D341Med (cell line): ENCODE measurements at regions not wholly inside any gene's neighbourhood (a gene's known extent, or its start where the extent isn't known, plus 50 kb on each side); places are given as distances from the start of the nearest gene placed in this dataset.
A peak's percentile ranks its signal among the peaks of the same experiment; 100 is the strongest.
"Not testable (repeated sequence)": the region's sequence is repeated elsewhere in the genome, so short reads cannot be mapped to it uniquely, and the experiment has no call there.

Experiments
- DNase-seq: peaks from one replicate; pipeline ENCODE4 v3.0.0; 2012; ENCODE audit warnings: low spot score

DNA sequence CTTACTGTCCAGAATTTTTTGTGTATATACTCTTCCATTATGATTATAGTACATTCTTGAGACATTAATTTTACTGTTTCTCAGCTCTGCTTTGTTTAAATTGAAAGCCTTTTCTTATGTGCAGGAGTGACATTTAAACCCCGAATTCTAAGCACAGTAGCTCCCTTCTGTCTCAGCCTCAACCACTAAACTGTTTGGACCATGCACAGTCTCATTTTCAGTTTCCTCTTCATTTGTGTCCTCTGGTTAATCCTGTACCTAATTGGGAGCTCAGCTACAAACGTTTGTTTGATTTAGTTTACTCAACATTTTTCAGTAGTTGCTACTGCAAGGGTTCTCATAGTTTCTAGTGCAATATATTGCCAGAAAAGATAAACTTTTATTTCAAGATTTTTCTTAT lies 206.3 kb downstream of the SLITRK5 start:
- no peak for DNase-seq

DNA sequence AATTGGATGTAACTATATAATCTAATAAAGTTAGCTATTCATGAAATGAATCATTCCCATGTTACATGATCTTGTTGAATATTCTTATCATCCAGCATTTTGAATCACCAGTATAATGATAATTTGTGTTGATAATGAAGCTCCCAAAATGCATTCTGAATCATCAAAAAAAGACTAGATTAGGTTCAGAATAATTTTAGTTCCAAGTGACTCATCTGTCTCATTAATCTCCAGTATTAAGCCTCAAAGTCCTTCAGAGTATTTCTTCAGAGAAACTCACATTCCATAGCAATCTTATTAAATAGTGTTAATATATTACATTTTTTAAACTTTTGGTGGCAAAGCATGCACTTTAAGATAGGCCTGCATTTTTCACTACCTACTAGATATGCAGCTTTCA lies 207.5 kb downstream of the SLITRK5 start:
- no peak for DNase-seq

DNA sequence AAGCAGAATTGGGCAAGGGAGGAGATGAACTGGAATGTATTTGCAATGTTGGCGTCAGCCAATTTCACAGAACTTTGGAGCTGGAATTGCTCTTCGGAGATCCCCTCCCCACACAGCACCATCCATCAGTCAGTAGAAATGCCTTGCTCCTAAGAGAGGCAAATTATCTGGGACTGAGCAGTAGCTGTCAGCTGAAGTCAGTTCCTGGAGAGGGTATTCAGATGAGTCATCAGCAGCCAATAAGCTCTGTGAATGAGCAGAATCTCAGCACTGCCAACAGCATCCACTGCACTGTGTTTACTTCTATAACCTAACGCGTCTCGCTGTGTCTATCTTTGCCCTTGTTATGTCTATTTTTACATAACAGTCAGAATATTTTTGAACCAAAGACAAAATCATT lies 213.7 kb downstream of the SLITRK5 start:
- no peak for DNase-seq

DNA sequence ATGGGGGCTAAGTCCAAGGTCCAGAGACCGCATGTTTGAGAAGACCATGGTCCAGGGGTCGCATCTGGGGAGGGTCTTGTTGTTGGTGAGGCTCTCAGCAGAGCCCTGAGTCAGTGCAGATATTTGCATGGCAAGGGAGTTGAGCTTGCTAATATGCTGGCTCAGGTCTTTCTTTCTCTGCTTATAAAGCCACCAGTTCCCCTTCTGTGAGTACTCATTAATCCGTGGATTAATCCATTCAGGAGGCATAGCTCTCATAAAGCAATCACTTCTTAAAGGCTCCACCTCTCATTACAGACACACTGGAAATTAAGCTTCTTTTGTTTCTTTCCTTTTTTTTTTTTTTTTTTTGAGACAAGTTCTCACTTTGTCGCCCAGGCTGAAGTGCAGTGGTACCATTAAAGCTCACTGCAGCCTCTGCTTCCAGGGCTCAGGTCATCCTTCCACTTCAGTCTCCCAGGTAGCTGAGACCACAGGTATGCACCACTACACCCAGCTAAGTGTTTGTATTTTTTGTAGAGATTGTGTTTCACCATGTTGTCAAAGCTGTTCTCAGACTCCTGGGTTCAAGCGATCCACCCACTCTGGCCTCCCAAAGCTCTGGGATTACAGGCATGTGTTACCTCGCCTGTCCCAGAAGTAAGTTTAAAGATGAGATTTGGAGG lies 216.4 kb downstream of the SLITRK5 start:
- peak; percentile 54 for DNase-seq

DNA sequence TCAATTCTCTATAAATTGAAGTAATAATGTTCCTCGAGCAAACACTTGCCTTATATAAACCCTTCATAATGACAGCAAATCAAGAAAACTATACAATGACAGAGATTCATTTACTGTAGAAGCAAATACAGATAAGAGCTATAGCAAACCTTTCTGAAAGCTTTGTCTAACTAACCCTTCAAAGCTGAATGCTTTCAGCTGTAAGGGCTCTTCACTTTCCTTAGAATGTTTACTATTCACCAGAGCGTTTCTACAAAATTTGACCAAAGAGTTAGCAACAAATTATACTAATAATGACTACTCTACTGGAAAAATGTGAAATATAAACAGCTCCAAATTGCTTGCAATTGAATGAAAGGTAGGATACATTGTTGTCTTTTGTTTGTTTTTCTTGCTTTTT lies 218.1 kb downstream of the SLITRK5 start:
- DNase-seq = no peak

DNA sequence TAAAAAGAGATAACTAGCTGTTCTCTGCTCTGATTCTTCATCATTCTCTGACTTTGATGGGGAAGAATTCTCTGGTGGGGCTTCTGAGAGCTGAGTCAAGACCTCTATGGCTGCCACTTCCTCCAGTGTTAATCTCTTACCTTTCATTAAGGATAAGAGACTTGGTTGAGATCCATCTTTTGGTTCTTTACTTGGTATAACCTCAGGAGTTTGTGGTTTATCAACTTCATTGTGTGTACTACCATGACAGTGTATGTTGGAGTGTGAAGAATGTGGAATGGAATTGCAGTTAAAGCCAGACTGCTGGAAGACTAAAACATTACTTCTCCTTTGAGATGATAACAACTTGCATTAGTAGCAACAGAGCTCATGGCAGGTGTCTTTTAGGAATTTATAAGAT lies 222.0 kb downstream of the SLITRK5 start:
- no peak for DNase-seq

DNA sequence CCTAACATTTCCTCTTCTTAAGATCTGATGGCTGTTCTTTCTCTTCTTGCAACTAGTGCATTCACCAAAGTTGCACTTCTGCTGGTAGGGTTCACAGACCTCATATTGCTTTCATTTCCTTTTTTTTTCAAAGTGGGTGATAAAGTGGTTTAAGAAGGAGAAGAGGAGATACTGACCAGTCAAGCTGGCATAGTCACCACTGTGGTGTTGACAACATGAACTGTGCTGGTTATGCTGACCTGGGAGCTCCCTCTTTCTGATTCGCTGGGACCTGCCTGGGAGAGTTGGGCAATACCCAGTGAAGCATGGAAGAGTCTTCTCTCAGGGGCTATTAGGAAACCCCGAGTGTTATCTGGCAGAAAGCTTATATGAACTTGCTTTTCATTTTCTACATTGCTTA lies 222.9 kb downstream of the SLITRK5 start:
- DNase-seq = no peak

DNA sequence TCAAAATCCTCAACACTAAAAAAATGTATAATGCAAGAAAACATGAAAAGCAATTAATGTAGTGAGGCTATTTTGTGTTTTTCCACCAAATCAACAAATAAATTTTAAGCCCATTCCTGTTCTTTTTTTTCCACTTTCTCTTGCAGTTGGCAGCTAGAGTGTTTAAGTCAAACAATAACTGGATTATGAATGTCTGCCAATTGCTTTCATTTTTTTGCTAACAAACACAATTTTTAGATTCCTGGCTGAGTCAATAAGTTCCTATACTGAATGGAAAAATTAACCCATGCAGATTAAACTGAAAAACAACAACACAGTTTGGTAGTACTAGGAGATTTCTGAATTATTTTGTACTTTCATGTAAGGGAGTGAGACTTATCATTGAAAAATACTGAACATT lies 232.4 kb downstream of the SLITRK5 start:
- DNase-seq = no peak

DNA sequence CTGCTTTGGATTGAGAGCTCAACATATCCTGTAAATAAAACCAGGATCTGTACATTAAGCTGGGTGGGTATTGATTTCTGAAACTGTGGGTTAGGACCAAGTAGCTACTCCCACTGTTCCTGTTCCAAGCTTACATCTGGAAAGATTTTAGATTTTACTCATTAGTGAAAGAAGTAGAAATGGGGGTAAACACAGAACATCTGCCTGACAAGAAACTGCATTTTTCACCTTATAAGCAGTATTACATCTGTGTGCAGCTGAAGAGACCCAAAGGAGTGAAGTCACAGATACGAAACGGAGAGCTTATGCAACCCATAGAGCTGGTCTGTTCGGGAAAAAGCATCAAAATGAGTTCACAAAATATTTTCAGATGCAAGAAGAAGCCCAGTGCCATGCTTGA lies 235.2 kb downstream of the SLITRK5 start:
- no peak for DNase-seq

DNA sequence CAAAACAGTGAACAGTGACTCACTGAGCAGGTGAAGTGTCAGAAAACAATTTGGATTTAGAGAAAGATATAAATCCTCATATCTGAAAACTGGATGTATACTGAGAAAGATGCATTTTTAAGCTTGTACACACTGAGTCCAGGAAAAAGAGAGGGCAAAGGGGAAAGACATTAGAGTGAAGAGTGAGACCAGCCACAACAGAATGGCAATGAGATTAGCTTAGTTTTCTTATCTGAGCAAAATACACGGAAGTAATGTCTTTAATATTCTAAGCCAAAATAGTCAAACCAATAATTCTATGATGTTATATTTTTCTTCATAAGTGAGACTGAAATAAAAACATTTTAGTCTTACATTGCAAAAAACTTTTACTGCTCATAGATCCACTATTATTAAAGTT lies 236.0 kb downstream of the SLITRK5 start:
- no peak for DNase-seq

DNA sequence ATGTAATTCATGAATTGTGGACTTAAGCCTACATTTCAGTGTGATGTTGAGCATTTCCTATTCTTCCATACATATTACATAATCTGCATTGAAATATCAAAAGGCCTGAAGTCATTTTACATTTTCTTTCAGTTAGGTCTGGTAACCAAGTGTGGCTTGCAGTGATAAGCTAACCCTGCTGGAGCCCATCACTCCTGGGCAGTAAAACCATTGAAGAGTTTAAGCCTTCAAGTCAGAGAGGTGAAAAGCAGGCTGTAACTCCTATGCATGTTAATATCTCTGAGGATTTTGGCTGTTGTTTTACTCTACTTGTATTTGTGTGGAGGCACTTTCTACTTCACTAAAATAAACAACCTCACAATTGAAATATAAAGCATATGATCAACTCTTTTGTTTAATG lies 248.8 kb downstream of the SLITRK5 start:
- no peak for DNase-seq

DNA sequence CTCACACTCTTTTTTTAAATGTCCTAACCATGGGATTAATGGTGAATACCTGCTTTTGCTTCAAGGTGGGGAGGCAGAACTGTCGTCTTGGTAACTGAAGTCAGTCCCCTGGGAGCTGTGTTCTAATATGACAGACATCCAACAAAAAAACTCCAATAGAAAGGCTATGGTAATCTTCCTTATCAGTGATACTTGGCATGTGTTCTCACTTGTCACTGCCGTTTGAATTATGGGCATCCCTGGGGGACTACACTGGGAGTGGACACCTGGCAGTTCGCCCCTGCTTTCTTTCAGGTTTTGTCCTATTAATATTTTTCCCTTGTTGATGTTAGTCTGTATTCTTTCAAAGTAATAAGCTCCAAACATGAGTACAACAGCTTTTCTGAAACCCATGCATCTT lies 252.6 kb downstream of the SLITRK5 start:
- no peak for DNase-seq

DNA sequence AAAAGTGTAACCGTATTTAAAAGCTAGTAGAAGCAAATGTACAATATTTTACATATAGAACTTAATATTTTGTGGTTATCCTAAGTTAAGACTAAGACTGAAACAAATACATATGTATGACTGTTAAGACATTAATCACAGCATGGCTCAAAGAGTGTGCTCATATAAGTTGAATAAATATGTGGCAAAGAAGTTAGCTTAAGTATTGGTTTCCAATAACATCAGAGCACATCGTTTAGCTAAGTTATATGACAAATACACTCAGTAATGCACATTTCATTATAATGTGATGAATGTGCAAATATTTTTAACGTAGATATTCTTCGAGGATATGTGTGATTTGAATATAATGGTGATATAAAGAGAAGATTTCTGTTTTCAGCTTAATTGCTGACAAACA lies 253.8 kb downstream of the SLITRK5 start:
- no peak for DNase-seq

DNA sequence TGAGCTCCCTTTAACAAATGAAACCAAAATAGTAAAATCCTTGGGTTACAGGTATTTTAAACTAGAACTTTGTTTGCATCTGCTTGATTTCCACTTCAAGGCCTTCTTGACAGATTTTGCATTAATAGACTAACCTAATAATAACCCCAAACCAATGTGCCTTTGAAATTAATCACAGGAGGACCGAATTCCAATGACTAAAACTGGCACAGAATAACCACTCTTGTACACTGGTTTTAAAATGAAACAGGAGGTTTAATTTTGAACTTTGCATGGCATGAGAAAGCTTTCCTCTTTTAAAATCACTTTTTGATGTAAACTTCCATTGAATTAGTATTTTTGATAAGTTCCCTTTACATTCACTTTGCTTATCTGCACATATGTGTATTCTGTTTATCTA lies 269.6 kb downstream of the SLITRK5 start:
- no peak for DNase-seq

DNA sequence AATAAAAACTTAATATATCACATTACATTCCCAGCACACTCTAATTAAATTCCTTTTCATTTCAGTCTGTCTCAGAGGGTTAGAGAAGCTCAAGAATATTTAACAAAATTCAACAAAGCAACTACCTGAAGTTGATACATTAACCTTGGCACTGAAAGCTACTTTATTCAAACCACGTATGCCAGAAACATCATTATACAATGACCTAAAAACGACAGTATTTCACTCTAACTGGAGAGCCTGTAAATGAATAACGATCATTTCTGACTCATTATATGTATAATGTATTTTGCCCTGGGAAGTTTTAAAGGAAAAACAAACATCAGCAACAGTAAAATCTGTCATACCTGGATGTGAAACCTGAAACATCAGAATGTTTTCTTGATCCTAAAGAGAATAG lies 270.1 kb downstream of the SLITRK5 start:
- DNase-seq = no peak

DNA sequence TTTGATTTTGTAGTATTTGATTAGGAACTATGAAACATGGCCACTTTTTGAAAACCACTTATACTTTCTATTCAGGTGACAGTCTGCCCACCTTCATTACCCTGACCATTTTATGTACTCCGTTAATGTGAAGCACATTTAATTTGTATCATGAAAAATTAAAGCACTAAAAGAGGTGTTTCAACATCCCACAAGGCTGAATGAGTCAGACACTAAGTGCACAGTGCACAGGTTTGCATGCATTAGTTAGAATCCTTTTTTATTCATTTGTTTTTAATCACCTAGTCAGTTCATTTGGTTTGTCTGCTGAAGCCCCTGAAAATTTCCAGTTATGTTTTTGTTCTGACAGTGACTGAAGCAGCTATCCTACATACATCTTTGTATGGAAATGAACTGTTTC lies 271.0 kb downstream of the SLITRK5 start:
- no peak for DNase-seq

DNA sequence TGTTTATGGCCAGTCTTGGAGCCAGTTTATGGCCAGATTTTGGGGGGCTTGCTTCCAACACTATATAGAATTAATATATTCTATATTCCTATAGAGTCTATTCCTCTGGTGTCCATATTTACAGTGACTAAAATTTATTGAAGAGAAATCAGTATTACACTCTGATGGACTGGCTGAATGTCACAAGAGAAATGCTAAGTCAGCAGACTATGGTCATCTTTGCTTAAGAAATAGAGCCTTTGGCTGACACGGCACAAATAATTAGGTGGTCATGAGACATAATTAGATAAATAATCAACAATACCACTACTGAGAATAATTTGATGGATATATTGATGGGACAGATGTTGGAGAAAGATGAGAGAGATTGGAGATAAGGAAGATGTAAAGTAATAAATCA lies 272.9 kb downstream of the SLITRK5 start:
- no peak for DNase-seq

DNA sequence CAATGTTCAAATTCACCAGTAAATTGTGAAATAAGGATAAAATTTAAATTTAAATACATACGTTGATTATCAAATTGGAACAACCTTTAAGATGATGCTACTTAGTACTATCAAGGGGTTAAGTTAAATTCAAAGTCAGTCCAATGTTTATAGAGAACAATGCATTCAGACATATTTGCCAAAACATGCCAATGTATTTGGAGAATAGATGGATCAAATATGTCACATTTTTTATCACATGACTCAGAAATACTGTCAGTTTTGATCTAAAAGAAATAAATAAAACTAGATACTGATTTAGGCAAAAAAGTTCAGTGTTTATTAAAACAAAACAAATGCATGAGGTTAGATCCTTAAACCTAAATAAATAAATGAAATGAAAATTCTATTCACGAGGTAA lies 281.2 kb downstream of the SLITRK5 start:
- DNase-seq = no peak

DNA sequence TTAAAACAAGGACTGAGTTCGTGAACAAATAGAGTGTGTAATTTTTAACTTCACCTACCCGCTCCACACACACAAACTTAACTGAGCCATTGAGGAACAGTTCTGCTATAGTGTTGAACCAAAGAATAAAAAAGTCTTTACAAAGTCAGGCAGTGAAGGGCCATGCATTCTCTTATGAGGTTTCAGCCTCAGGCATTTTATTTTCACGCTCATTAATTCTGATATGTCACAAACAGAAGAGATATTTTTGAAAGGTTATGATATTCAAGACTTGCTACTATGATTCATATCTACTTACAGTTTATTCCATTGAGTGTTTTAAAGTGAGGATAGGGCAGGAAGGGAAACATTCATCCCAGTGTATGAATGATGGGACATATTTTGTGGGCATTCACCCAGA lies 282.2 kb downstream of the SLITRK5 start:
- DNase-seq = no peak

DNA sequence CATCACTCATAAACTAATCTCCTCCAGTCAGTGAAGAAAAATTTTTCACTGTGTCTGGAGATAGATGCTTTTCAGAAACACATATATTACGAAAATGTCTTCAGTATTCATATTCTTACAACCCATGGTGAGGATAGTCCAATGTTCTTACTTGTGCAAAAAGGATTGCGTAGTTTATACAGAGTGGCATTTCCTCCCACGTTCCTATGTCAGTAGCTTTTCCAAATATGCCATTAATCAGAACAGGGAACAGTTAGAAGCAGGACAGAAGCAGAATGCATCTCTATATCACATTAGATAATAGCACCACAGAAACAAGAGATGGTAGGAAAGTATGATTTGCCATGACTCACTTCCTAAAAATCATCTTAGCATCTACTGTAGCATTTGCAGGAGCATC lies 282.9 kb downstream of the SLITRK5 start:
- DNase-seq = no peak

DNA sequence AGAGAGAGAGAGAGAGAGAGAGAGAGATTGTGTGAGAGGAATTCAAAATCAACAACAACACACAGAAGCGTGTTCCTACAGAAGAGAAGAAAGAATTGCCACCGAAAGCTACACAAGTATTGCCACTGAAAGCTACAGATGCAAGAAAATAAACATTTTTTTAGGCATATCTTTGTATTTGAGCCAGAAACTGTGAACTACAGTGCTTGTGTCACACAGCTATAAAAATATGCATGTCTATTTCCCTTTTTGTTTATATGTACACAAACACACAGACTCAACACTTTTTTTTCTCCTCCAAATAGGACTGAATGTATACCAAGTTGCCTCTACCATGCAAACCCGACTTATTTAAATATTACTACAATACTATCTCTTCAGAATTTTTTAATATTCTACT lies 290.4 kb downstream of the SLITRK5 start:
- DNase-seq = no peak

DNA sequence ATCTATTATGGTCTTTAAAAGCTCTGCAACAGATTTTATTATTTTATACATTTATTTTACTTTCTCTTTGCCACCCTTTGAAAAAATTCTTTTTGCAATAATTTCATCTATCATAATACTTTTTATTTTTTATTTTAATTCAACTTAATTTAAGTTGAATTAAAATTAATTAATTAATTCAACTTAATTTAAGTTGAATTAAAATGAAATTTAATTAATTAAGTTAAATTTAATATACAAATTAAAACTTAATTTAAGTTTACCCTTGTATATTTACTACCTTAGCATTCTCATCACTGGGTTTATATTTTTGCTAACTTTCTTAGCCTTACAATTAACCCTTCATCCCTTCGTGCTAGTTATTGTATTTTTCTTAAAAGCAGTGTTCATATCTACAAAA lies 301.4 kb downstream of the SLITRK5 start:
- DNase-seq = no peak

DNA sequence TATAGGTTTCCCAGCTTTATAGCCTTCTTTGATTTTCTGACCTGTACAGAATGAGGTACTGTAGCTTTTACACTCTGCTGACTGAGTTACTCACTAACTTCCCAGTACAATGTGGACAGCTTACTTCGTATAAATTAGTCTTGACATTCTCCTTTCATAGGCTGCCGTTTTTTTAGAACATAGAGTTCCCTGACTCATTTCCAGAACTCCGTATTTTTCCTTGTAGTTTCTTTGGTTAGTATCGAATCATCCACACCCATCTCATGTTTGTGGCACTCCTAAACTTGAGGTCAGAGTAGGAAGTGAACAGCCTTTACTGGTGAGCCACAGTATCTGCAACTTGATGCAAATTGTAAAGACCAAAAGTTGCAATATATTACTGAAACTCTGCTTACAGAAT lies 303.9 kb downstream of the SLITRK5 start:
- DNase-seq = no peak

DNA sequence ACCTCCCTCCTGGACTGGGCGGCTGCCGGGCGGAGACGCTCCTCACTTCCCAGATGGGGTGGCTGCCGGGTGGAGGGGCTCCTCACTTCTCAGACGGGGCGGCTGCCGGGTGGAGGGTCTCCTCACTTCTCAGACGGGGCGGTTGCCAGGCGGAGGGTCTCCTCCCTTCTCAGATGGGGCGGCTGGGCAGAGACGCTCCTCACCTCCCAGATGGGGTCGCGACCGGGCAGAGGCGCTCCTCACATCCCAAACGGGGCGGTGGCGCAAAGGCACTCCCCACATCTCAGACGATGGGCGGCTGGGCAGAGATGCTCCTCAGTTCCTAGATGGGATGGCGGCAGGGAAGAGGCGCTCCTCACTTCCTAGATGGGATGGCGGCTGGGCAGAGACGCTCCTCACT lies 305.5 kb downstream of the SLITRK5 start:
- DNase-seq = not testable (repeated sequence)

DNA sequence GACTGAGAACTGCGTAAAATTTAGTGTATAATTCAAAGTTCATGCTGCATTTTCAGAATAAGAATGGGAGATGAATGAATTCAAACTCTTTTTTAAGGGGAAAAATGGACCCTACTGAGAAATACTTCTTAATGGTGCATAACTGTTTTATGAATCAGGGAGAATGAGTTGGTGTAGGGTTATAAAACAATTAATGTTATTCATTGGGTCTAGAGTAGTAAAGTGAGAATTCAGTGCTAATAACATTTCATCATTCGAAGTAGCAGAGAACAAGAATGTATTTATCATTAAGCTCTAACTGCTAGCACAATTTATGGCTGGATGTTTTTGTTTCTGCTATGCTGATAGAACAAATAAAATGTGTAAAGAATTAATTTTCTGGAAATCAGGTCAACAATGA lies 310.2 kb downstream of the SLITRK5 start:
- no peak for DNase-seq
